ENCODE measurements at regions not wholly inside any gene's neighbourhood (a gene's known extent, or its start where the extent isn't known, plus 50 kb on each side); places are given as distances from the start of the nearest gene placed in this dataset.

GRCh38 chr13:111521691-111522229 lies 201.3 kb downstream of the TEX29 start:
- TF ChIP-seq CTCF (IDR thresholded peaks at IDR 0.05) (no peak), POLR2A (IDR thresholded peaks at IDR 0.05) (no peak)
